Activated naive CD4-positive, alpha-beta T cell treated with anti-CD3 and anti-CD28 coated beads, Interleukin-2, amount 10 ng/mL, durations not matched to agents 7 days and 5 days (primary cell): ENCODE measurements at regions not wholly inside any gene's neighbourhood (a gene's known extent, or its start where the extent isn't known, plus 50 kb on each side); places are given as distances from the start of the nearest gene placed in this dataset.

Experiments
- CTCF ChIA-PET: fragments of 350-600 bp; sonication (Branson Sonifier 250); formaldehyde crosslinking; loops from one replicate; lab custom pipeline; 2021; ENCODE audit warnings: antibody characterized with exemption; lab: Charles Lee
- DNase-seq: peaks from one replicate; pipeline ENCODE4 v3.0.0-alpha.2; 2020
- H3K27ac Mint-ChIP-seq: one replicate; pipeline ENCODE4 v1.8.0; 2021; ENCODE audit warnings: mild to moderate bottlenecking, moderate library complexity, mixed read lengths
- H3K27me3 Mint-ChIP-seq: one replicate; pipeline ENCODE4 v1.8.0; 2021; ENCODE audit warnings: mild to moderate bottlenecking, mixed read lengths
- H3K36me3 Mint-ChIP-seq: one replicate; pipeline ENCODE4 v1.8.0; 2021; ENCODE audit warnings: mixed read lengths
- H3K4me1 Mint-ChIP-seq: one replicate; pipeline ENCODE4 v1.8.0; 2021; ENCODE audit warnings: mixed read lengths
- H3K4me3 Mint-ChIP-seq: one replicate; pipeline ENCODE4 v1.8.0; 2021; ENCODE audit warnings: mild to moderate bottlenecking, moderate library complexity, mixed read lengths
- H3K9me3 Mint-ChIP-seq: one replicate; pipeline ENCODE4 v1.8.0; 2021; ENCODE audit warnings: mixed read lengths

GRCh38 chr5:176171171-176171760 lies 67.0 kb upstream of the SIMC1 start:
- DNase-seq = no peak
- CTCF ChIA-PET = no interaction called here
- no peaks in the 10 kb centered on the region for H3K36me3 Mint-ChIP-seq
- peaks cover 23% of the 10 kb centered on the region for H3K27me3 Mint-ChIP-seq
- no peaks in the 10 kb centered on the region for H3K4me1 Mint-ChIP-seq
- no peaks in the 10 kb centered on the region for H3K9me3 Mint-ChIP-seq
- no peak overlapping the region for H3K27ac Mint-ChIP-seq
- no peak overlapping the region for H3K4me3 Mint-ChIP-seq

GRCh38 chr5:176172246-176172645 lies 66.0 kb upstream of the SIMC1 start:
- Mint-ChIP-seq H3K4me3 (no peak overlapping the region), H3K27ac (no peak overlapping the region), H3K36me3 (no peaks in the 10 kb centered on the region), H3K27me3 (peaks cover 30% of the 10 kb centered on the region), H3K4me1 (no peaks in the 10 kb centered on the region), H3K9me3 (no peaks in the 10 kb centered on the region)
- CTCF ChIA-PET = no interaction called here
- DNase-seq = no peak

- H3K27me3 Mint-ChIP-seq = peaks cover 29% of the 10 kb centered on the region
- H3K27ac Mint-ChIP-seq = no peak overlapping the region
- no peak overlapping the region for H3K4me3 Mint-ChIP-seq
- no peaks in the 10 kb centered on the region for H3K36me3 Mint-ChIP-seq
- no peak for DNase-seq
- no peaks in the 10 kb centered on the region for H3K4me1 Mint-ChIP-seq
- no peaks in the 10 kb centered on the region for H3K9me3 Mint-ChIP-seq
- CTCF ChIA-PET = no interaction called here
Observed at GRCh38 chr5:176173647-176174046, 64.6 kb upstream of the SIMC1 start.

- CTCF ChIA-PET = no interaction called here
- Mint-ChIP-seq H3K9me3 (no peaks in the 10 kb centered on the region), H3K4me1 (no peaks in the 10 kb centered on the region), H3K36me3 (no peaks in the 10 kb centered on the region), H3K4me3 (no peak overlapping the region), H3K27ac (no peak overlapping the region), H3K27me3 (peaks cover 35% of the 10 kb centered on the region)
- DNase-seq = no peak
Observed at GRCh38 chr5:176174345-176175025, 63.7 kb upstream of the SIMC1 start.

GRCh38 chr5:176175101-176175852 lies 62.9 kb upstream of the SIMC1 start:
- CTCF ChIA-PET = no interaction called here
- no peaks in the 10 kb centered on the region for H3K9me3 Mint-ChIP-seq
- peaks cover 39% of the 10 kb centered on the region for H3K27me3 Mint-ChIP-seq
- H3K27ac Mint-ChIP-seq = no peak overlapping the region
- H3K4me3 Mint-ChIP-seq = no peak overlapping the region
- no peaks in the 10 kb centered on the region for H3K4me1 Mint-ChIP-seq
- no peak for DNase-seq
- H3K36me3 Mint-ChIP-seq = no peaks in the 10 kb centered on the region

- CTCF ChIA-PET = no interaction called here
- no peaks in the 10 kb centered on the region for H3K4me1 Mint-ChIP-seq
Observed at GRCh38 chr5:176176231-176176630, 62.0 kb upstream of the SIMC1 start.

GRCh38 chr5:176178789-176179188 lies 59.4 kb upstream of the SIMC1 start:
- H3K27me3 Mint-ChIP-seq = peaks cover 69% of the 10 kb centered on the region
- no peaks in the 10 kb centered on the region for H3K36me3 Mint-ChIP-seq

More at GRCh38 chr5:176176231-176176630, 62.0 kb upstream of the SIMC1 start:
- Mint-ChIP-seq H3K9me3 (no peaks in the 10 kb centered on the region), H3K36me3 (no peaks in the 10 kb centered on the region), H3K4me3 (no peak overlapping the region), H3K27ac (no peak overlapping the region), H3K27me3 (peaks cover 48% of the 10 kb centered on the region)
- DNase-seq = no peak

GRCh38 chr5:176180339-176180738 lies 57.9 kb upstream of the SIMC1 start:
- peaks cover 64% of the 10 kb centered on the region for H3K27me3 Mint-ChIP-seq
- no peaks in the 10 kb centered on the region for H3K9me3 Mint-ChIP-seq
- H3K4me3 Mint-ChIP-seq = no peak overlapping the region
- CTCF ChIA-PET = no interaction called here
- no peaks in the 10 kb centered on the region for H3K4me1 Mint-ChIP-seq
- no peak for DNase-seq
- no peak overlapping the region for H3K27ac Mint-ChIP-seq
- no peaks in the 10 kb centered on the region for H3K36me3 Mint-ChIP-seq

More at GRCh38 chr5:176178789-176179188, 59.4 kb upstream of the SIMC1 start:
- Mint-ChIP-seq H3K4me3 (no peak overlapping the region), H3K9me3 (no peaks in the 10 kb centered on the region), H3K27ac (no peak overlapping the region), H3K4me1 (no peaks in the 10 kb centered on the region)
- no peak for DNase-seq
- CTCF ChIA-PET = no interaction called here

- Mint-ChIP-seq H3K27ac (no peak overlapping the region), H3K36me3 (no peaks in the 10 kb centered on the region), H3K27me3 (peaks cover 64% of the 10 kb centered on the region), H3K4me1 (no peaks in the 10 kb centered on the region), H3K9me3 (no peaks in the 10 kb centered on the region), H3K4me3 (no peak overlapping the region)
- CTCF ChIA-PET = no interaction called here
- DNase-seq = no peak
Observed at GRCh38 chr5:176180781-176181180, 57.4 kb upstream of the SIMC1 start.

- no peak for DNase-seq
- Mint-ChIP-seq H3K27me3 (peaks cover 60% of the 10 kb centered on the region), H3K4me3 (no peak overlapping the region), H3K4me1 (no peaks in the 10 kb centered on the region), H3K36me3 (no peaks in the 10 kb centered on the region), H3K9me3 (no peaks in the 10 kb centered on the region), H3K27ac (no peak overlapping the region)
- CTCF ChIA-PET = no interaction called here
Observed at GRCh38 chr5:176181271-176181855, 56.9 kb upstream of the SIMC1 start.

GRCh38 chr5:176183321-176184074 lies 54.7 kb upstream of the SIMC1 start:
- CTCF ChIA-PET = no interaction called here
- DNase-seq = no peak
- H3K27me3 Mint-ChIP-seq = peaks cover 50% of the 10 kb centered on the region
- H3K4me1 Mint-ChIP-seq = no peaks in the 10 kb centered on the region
- no peaks in the 10 kb centered on the region for H3K36me3 Mint-ChIP-seq
- H3K4me3 Mint-ChIP-seq = no peak overlapping the region
- H3K27ac Mint-ChIP-seq = no peak overlapping the region
- H3K9me3 Mint-ChIP-seq = no peaks in the 10 kb centered on the region

GRCh38 chr5:176184608-176185132 lies 53.6 kb upstream of the SIMC1 start:
- Mint-ChIP-seq H3K36me3 (no peaks in the 10 kb centered on the region), H3K4me3 (no peak overlapping the region), H3K4me1 (no peaks in the 10 kb centered on the region), H3K27me3 (peaks cover 47% of the 10 kb centered on the region), H3K27ac (no peak overlapping the region), H3K9me3 (no peaks in the 10 kb centered on the region)
- no peak for DNase-seq
- CTCF ChIA-PET = no interaction called here

- H3K4me1 Mint-ChIP-seq = no peaks in the 10 kb centered on the region
- H3K27ac Mint-ChIP-seq = no peak overlapping the region
- H3K27me3 Mint-ChIP-seq = peaks cover 43% of the 10 kb centered on the region
- no peaks in the 10 kb centered on the region for H3K9me3 Mint-ChIP-seq
- no peak for DNase-seq
- CTCF ChIA-PET = no interaction called here
- no peaks in the 10 kb centered on the region for H3K36me3 Mint-ChIP-seq
- H3K4me3 Mint-ChIP-seq = no peak overlapping the region
Observed at GRCh38 chr5:176185133-176185733, 53.0 kb upstream of the SIMC1 start.
